HEK293T (cell line): ENCODE measurements at regions not wholly inside any gene's neighbourhood (a gene's known extent, or its start where the extent isn't known, plus 50 kb on each side); places are given as distances from the start of the nearest gene placed in this dataset.

Experiments
- BHLHE40 ChIP-seq: fragments of 450-650 bp; IDR thresholded peaks from 2 replicates; pipeline ENCODE4 v1.6.1; 2016; ENCODE audit warnings: mild to moderate bottlenecking, moderate library complexity, borderline replicate concordance
- CTBP1 ChIP-seq: fragments of 450-650 bp; IDR thresholded peaks from 2 replicates; pipeline ENCODE4 v1.6.1; 2016; ENCODE audit warnings: borderline replicate concordance
- ELF4 ChIP-seq: fragments of 450-650 bp; IDR thresholded peaks from 2 replicates; pipeline ENCODE4 v1.6.1; 2017; ENCODE audit warnings: antibody characterized with exemption
- FOXA1 ChIP-seq: fragments of 450-650 bp; IDR thresholded peaks from 2 replicates; pipeline ENCODE4 v1.6.1; 2016; ENCODE audit warnings: mild to moderate bottlenecking
- FOXK2 ChIP-seq: fragments of 450-650 bp; IDR thresholded peaks from 2 replicates; pipeline ENCODE4 v1.6.1; 2016; ENCODE audit warnings: mild to moderate bottlenecking
- HDGF ChIP-seq: fragments of 450-650 bp; IDR thresholded peaks from 2 replicates; pipeline ENCODE4 v1.6.1; 2017; ENCODE audit warnings: antibody characterized with exemption, borderline replicate concordance
- L3MBTL2 ChIP-seq: fragments of 450-650 bp; conservative IDR thresholded peaks from 2 replicates; pipeline ENCODE4 v1.6.1; 2016; ENCODE audit warnings: mild to moderate bottlenecking
- NFRKB ChIP-seq: fragments of 450-650 bp; IDR thresholded peaks from 2 replicates; pipeline ENCODE4 v1.6.1; 2016; ENCODE audit warnings: mild to moderate bottlenecking, moderate library complexity
- SP1 ChIP-seq: fragments of 450-650 bp; IDR thresholded peaks from 2 replicates; pipeline ENCODE4 v1.6.1; 2017
- SUZ12 ChIP-seq: fragments of 450-650 bp; IDR thresholded peaks from 2 replicates; pipeline ENCODE4 v1.6.1; 2016; ENCODE audit warnings: mild to moderate bottlenecking
- TARDBP ChIP-seq: fragments of 450-650 bp; IDR thresholded peaks from 2 replicates; pipeline ENCODE4 v1.6.1; 2016
- ZNF384 ChIP-seq: fragments of 450-650 bp; IDR thresholded peaks from 2 replicates; pipeline ENCODE4 v1.6.1; 2016

GRCh38 chr6:96330884-96331283 lies 190.7 kb upstream of the UFL1 start:
- TF ChIP-seq BHLHE40 (no peak), CTBP1 (no peak), SP1 (no peak), FOXK2 (no peak), NFRKB (no peak), TARDBP (no peak), L3MBTL2 (no peak), SUZ12 (no peak), HDGF (no peak), ELF4 (no peak), ZNF384 (no peak), FOXA1 (no peak)
